ENCODE measurements at regions not wholly inside any gene's neighbourhood (a gene's known extent, or its start where the extent isn't known, plus 50 kb on each side); places are given as distances from the start of the nearest gene placed in this dataset.

GRCh38 chr9:13737885-13738284 lies 458.4 kb upstream of the MPDZ start (continued):
- TF ChIP-seq TCF4 (CRISPR knock-in tag; IDR thresholded peaks at IDR 0.05; ENCODE audit: borderline replicate concordance) (no peak), GLIS3 (CRISPR knock-in tag; IDR thresholded peaks at IDR 0.05) (no peak), ZNF8 (CRISPR knock-in tag; IDR thresholded peaks at IDR 0.05) (no peak), SNAI2 (CRISPR knock-in tag; IDR thresholded peaks at IDR 0.05) (no peak), TSHZ2 (CRISPR knock-in tag; IDR thresholded peaks at IDR 0.05) (no peak)

GRCh38 chr9:13735181-13735580 lies 455.7 kb upstream of the MPDZ start:
- TF ChIP-seq GLIS3 (CRISPR knock-in tag; IDR thresholded peaks at IDR 0.05) (no peak), BACH2 (CRISPR knock-in tag; IDR thresholded peaks at IDR 0.05; ENCODE audit: borderline replicate concordance) (no peak), ZNF70 (CRISPR knock-in tag; IDR thresholded peaks at IDR 0.05) (no peak), ISL1 (CRISPR knock-in tag; IDR thresholded peaks at IDR 0.05) (no peak), POU6F1 (CRISPR knock-in tag; IDR thresholded peaks at IDR 0.05; ENCODE audit: borderline replicate concordance, low read depth) (no peak), ARNTL (CRISPR knock-in tag; IDR thresholded peaks at IDR 0.05; ENCODE audit: borderline replicate concordance, low read depth) (no peak), TOX (CRISPR knock-in tag; IDR thresholded peaks at IDR 0.05; ENCODE audit: borderline replicate concordance) (no peak), RARB (CRISPR knock-in tag; IDR thresholded peaks at IDR 0.05) (no peak), SNAI2 (CRISPR knock-in tag; IDR thresholded peaks at IDR 0.05) (no peak), ZFP3 (CRISPR knock-in tag; IDR thresholded peaks at IDR 0.05) (no peak), CSDC2 (CRISPR knock-in tag; IDR thresholded peaks at IDR 0.05) (no peak), CREB5 (CRISPR knock-in tag; IDR thresholded peaks at IDR 0.05; ENCODE audit: low read depth) (no peak), PATZ1 (CRISPR knock-in tag; IDR thresholded peaks at IDR 0.05; ENCODE audit: borderline replicate concordance) (no peak)
- ATAC-seq: no peak

GRCh38 chr9:13734601-13735000 lies 455.1 kb upstream of the MPDZ start:
- no peak for TF ChIP-seq ESRRG (CRISPR knock-in tag; IDR thresholded peaks at IDR 0.05)
- TF ChIP-seq GLIS3 (CRISPR knock-in tag; IDR thresholded peaks at IDR 0.05): no peak
- TF ChIP-seq ZFP3 (CRISPR knock-in tag; IDR thresholded peaks at IDR 0.05): no peak
- no peak for TF ChIP-seq ISL1 (CRISPR knock-in tag; IDR thresholded peaks at IDR 0.05)
- TF ChIP-seq ZNF565 (CRISPR knock-in tag; conservative IDR thresholded peaks at IDR 0.05; ENCODE audit: low read depth): no peak
- TF ChIP-seq OSR1 (CRISPR knock-in tag; IDR thresholded peaks at IDR 0.05): no peak

GRCh38 chr9:13732290-13732689 lies 452.8 kb upstream of the MPDZ start:
- ATAC-seq: no peak
- no peak for TF ChIP-seq ZNF70 (CRISPR knock-in tag; IDR thresholded peaks at IDR 0.05)
- no peak for TF ChIP-seq TCF4 (CRISPR knock-in tag; IDR thresholded peaks at IDR 0.05; ENCODE audit: borderline replicate concordance)
- no peak for TF ChIP-seq ESRRG (CRISPR knock-in tag; IDR thresholded peaks at IDR 0.05)
- no peak for TF ChIP-seq ISL1 (CRISPR knock-in tag; IDR thresholded peaks at IDR 0.05)
- TF ChIP-seq OSR1 (CRISPR knock-in tag; IDR thresholded peaks at IDR 0.05): no peak
- TF ChIP-seq CREB5 (CRISPR knock-in tag; IDR thresholded peaks at IDR 0.05; ENCODE audit: low read depth): no peak
- TF ChIP-seq TSHZ2 (CRISPR knock-in tag; IDR thresholded peaks at IDR 0.05): no peak
- TF ChIP-seq PATZ1 (CRISPR knock-in tag; IDR thresholded peaks at IDR 0.05; ENCODE audit: borderline replicate concordance): no peak
- TF ChIP-seq SNAI2 (CRISPR knock-in tag; IDR thresholded peaks at IDR 0.05): no peak
- no peak for TF ChIP-seq CSDC2 (CRISPR knock-in tag; IDR thresholded peaks at IDR 0.05)
- no peak for TF ChIP-seq ZNF8 (CRISPR knock-in tag; IDR thresholded peaks at IDR 0.05)
- TF ChIP-seq ZC3H10 (CRISPR knock-in tag; IDR thresholded peaks at IDR 0.05): no peak

More at GRCh38 chr9:13734601-13735000, 455.1 kb upstream of the MPDZ start:
- no peak for ATAC-seq

All from SK-N-SH treated with all-trans-retinoic acid at 6 μM for 48 hours (cell line).